Activated CD8-positive, alpha-beta memory T cell treated with anti-CD3 and anti-CD28 coated beads for 24 hours (primary cell): ENCODE measurements at regions not wholly inside any gene's neighbourhood (a gene's known extent, or its start where the extent isn't known, plus 50 kb on each side); places are given as distances from the start of the nearest gene placed in this dataset.

Experiments used
- DNase-seq: peaks from one replicate; pipeline ENCODE4 v3.0.0-alpha.2; 2020

- peak; percentile 68 for DNase-seq
Measured at GRCh38 chr14:106875503-106875902, 1349.1 kb downstream of the TMEM121 start.

GRCh38 chr14:106876711-106877110 lies 1350.3 kb downstream of the TMEM121 start:
- no peak for DNase-seq

- DNase-seq = no peak
Measured at GRCh38 chr14:106877517-106877916, 1351.1 kb downstream of the TMEM121 start.

GRCh38 chr14:106879241-106879640 lies 1352.9 kb downstream of the TMEM121 start:
- DNase-seq = peak; percentile 74

- no peak for DNase-seq
Measured at GRCh38 chr14:106883218-106883692, 1356.9 kb downstream of the TMEM121 start.
